ENCODE measurements at regions not wholly inside any gene's neighbourhood (a gene's known extent, or its start where the extent isn't known, plus 50 kb on each side); places are given as distances from the start of the nearest gene placed in this dataset.

DNA sequence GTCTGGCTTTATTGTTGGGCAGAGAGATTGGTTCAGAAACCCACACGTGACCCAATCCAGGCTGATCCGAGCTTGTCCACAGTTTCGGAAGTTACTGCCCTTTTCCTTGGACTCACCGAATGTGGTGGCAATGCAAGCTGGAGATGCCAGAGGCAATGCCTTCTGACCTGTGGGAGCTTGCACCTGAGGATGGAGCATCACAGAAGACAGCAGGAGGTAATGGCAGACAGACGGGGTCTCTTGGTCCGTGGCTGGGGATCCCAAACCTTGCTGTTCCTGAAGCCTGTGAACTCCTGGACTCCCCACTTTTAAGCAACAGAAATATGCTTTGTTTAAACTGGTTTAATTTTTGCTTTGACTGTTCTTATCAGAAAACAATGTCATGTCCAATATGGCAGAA, 265.2 kb upstream of the IRX1 start:
- H3K36me3 ChIP-seq: no peaks in the 10 kb centered on the region
- TF ChIP-seq, protein P1, sequence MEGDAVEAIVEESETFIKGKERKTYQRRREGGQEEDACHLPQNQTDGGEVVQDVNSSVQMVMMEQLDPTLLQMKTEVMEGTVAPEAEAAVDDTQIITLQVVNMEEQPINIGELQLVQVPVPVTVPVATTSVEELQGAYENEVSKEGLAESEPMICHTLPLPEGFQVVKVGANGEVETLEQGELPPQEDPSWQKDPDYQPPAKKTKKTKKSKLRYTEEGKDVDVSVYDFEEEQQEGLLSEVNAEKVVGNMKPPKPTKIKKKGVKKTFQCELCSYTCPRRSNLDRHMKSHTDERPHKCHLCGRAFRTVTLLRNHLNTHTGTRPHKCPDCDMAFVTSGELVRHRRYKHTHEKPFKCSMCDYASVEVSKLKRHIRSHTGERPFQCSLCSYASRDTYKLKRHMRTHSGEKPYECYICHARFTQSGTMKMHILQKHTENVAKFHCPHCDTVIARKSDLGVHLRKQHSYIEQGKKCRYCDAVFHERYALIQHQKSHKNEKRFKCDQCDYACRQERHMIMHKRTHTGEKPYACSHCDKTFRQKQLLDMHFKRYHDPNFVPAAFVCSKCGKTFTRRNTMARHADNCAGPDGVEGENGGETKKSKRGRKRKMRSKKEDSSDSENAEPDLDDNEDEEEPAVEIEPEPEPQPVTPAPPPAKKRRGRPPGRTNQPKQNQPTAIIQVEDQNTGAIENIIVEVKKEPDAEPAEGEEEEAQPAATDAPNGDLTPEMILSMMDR (IDR thresholded peaks at IDR 0.05): no peak
- TF ChIP-seq EP300 (IDR thresholded peaks at IDR 0.05; ENCODE audit: low read depth): no peak
- TF ChIP-seq POLR2AphosphoS5 (IDR thresholded peaks at IDR 0.05): no peak
- no peak for TF ChIP-seq POLR2A (IDR thresholded peaks at IDR 0.05)
- in situ Hi-C loops (cut with MboI; ENCODE audit: low pct_ligation_motif_present in 1 of 4, low pct_unique_long_range_greater_than_20kb in 1 of 4, low sequenced_read_pairs in 3 of 4): no loop called here
- intact Hi-C loops (cut with DNase I; ENCODE audit: low total_unique reads): no loop called here
- no peak overlapping the region for H3K4me3 ChIP-seq
- H3K4me1 ChIP-seq: no peaks in the 10 kb centered on the region
- no peak for DNase-seq
- H3K9me3 ChIP-seq: no peaks in the 10 kb centered on the region
- H3K27ac ChIP-seq: no peak overlapping the region
- 83 to 86% methylated on average over 2 to 6 of the region's 6 CpGs for WGBS, 2 donors (ENCODE audit: low coverage in 1 of 2)
- no peaks in the 10 kb centered on the region for H3K27me3 ChIP-seq

DNA sequence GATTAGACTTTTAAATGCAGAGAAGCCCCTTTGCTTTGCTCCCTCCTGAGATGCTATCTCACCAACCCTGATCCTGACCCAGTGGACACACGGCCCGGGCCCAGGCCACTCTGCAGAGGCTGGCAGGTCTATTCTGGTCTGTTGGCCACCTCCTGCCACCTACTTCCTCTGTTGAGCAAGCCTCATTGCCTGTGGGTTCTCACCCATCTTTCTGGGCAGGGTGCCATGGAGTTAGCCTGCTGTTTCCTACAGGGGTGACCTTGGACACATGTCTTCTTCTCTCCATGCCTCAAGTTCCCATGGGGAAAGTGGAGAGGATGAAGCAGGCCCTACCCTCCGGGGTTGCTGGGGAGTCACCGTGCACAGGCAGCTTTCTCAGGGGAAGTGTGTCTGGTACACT, 266.2 kb upstream of the IRX1 start:
- intact Hi-C loops (cut with DNase I; ENCODE audit: low total_unique reads): no loop called here
- TF ChIP-seq EP300 (IDR thresholded peaks at IDR 0.05; ENCODE audit: low read depth): no peak
- TF ChIP-seq POLR2A (IDR thresholded peaks at IDR 0.05): no peak
- TF ChIP-seq, protein P1 (IDR thresholded peaks at IDR 0.05): no peak
- no peak for TF ChIP-seq POLR2AphosphoS5 (IDR thresholded peaks at IDR 0.05)
- H3K36me3 ChIP-seq: no peaks in the 10 kb centered on the region
- no peaks in the 10 kb centered on the region for H3K4me1 ChIP-seq
- H3K4me3 ChIP-seq: no peak overlapping the region
- WGBS, 2 donors (ENCODE audit: low coverage in 1 of 2): 72% methylated on average over 4 of the region's 4 CpGs; no CpG with 5 or more reads in 1 of the 2 donors
- in situ Hi-C loops (cut with MboI; ENCODE audit: low pct_ligation_motif_present in 1 of 4, low pct_unique_long_range_greater_than_20kb in 1 of 4, low sequenced_read_pairs in 3 of 4): no loop called here
- no peaks in the 10 kb centered on the region for H3K9me3 ChIP-seq
- H3K27ac ChIP-seq: no peak overlapping the region
- no peaks in the 10 kb centered on the region for H3K27me3 ChIP-seq
- no peak for DNase-seq

DNA sequence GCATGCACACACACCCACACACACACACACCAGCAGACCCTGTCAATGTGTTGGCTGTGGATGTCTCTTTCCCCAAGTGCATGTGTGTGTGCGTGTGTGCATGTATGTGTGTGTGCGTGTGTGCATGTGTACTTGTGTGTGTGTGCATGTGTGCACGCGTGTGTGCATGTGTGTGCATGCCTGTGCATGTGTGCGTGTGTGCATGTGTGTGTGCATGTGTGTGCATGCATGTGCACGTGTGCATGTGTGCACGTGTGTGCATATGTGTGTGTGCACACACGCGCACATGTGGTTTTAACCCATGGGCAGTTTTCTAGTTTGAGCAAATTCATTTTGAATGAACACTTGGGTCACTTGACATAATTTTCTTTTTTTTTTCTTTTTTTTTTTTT, 268.8 kb upstream of the IRX1 start:
- intact Hi-C loops (cut with DNase I; ENCODE audit: low total_unique reads) (no loop called here), in situ Hi-C loops (cut with MboI; ENCODE audit: low pct_ligation_motif_present in 1 of 4, low pct_unique_long_range_greater_than_20kb in 1 of 4, low sequenced_read_pairs in 3 of 4) (no loop called here)
- H3K4me1 ChIP-seq: no peaks in the 10 kb centered on the region
- no peak overlapping the region for H3K4me3 ChIP-seq
- H3K27ac ChIP-seq: no peak overlapping the region
- H3K36me3 ChIP-seq: no peaks in the 10 kb centered on the region
- WGBS, 2 donors (ENCODE audit: low coverage in 1 of 2): 85 to 86% methylated on average over 6 to 9 of the region's 9 CpGs
- no peaks in the 10 kb centered on the region for H3K9me3 ChIP-seq
- no peak for DNase-seq
- TF ChIP-seq POLR2AphosphoS5 (IDR thresholded peaks at IDR 0.05) (no peak), EP300 (IDR thresholded peaks at IDR 0.05; ENCODE audit: low read depth) (no peak), POLR2A (IDR thresholded peaks at IDR 0.05) (no peak)
- TF ChIP-seq, protein P1 (IDR thresholded peaks at IDR 0.05): no peak
- H3K27me3 ChIP-seq: no peaks in the 10 kb centered on the region

DNA sequence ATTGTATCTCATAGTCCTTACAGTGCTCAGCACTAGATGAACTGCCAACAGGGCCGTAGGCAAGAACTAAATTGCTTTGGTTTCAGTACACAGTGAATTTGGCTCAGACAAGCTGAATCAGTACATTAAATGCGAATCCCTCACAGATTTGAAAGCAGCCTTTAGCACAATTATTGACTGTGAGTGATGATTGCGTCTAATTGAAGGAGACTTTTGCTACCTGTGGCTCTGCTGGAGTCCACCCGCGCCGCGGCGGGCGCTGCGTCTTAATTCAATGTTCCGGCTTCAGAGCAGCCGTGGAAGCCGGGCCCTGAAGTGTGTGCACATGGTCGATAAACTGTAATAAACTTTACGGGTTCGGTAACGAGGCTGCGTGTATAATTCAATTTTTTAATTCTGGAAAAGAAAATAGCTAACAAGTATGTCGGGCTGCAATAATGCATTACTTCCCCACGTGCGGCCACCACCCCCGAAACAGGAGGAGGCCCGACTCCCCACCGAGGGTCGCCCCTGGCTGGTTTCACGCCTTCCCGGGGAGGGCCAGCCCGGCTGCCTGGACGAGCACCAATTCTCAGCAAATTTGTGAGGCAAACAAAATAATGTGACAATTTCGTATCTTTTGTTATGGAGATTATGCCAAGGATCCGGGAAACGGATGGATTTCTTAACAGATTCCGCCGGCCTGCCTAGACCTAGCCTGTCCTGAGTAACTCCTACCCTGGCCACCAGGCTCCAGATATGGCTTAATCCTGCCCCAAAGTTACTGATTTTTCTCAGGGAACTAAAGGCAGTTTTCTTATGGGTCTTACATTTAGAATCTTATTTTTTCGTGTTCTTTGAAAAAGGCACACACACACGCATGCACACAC, 269.4 kb upstream of the IRX1 start:
- H3K36me3 ChIP-seq: no peaks in the 10 kb centered on the region
- intact Hi-C loops (cut with DNase I; ENCODE audit: low total_unique reads) (no loop called here), in situ Hi-C loops (cut with MboI; ENCODE audit: low pct_ligation_motif_present in 1 of 4, low pct_unique_long_range_greater_than_20kb in 1 of 4, low sequenced_read_pairs in 3 of 4) (no loop called here)
- H3K4me1 ChIP-seq: no peaks in the 10 kb centered on the region
- H3K9me3 ChIP-seq: no peaks in the 10 kb centered on the region
- TF ChIP-seq, protein P1 (IDR thresholded peaks at IDR 0.05): no peak
- TF ChIP-seq EP300 (IDR thresholded peaks at IDR 0.05; ENCODE audit: low read depth) (no peak), POLR2AphosphoS5 (IDR thresholded peaks at IDR 0.05) (no peak), POLR2A (IDR thresholded peaks at IDR 0.05) (no peak)
- no peak overlapping the region for H3K27ac ChIP-seq
- no peak for DNase-seq
- WGBS, 2 donors (ENCODE audit: low coverage in 1 of 2): 78 to 83% methylated on average over 3 to 36 of the region's 36 CpGs
- no peak overlapping the region for H3K4me3 ChIP-seq
- no peaks in the 10 kb centered on the region for H3K27me3 ChIP-seq

Measured in transverse colon (tissue), 4 donors.